CD14-positive monocyte (primary cell): ENCODE measurements at regions not wholly inside any gene's neighbourhood (a gene's known extent, or its start where the extent isn't known, plus 50 kb on each side); places are given as distances from the start of the nearest gene placed in this dataset.

Experiments
- DNase-seq, 3 donors: peaks; one replicate each; pipeline ENCODE4 v3.0.0-alpha.2; 2011 to 2022
- H2AFZ ChIP-seq: 2 replicates; pipeline ENCODE4 v1.6.0; 2012; ENCODE audit warnings: mild to moderate bottlenecking, low read depth, low read length, inconsistent platforms; ENCODE audit not compliant: insufficient read depth, poor library complexity, severe bottlenecking
- H3K27ac ChIP-seq, 2 donors: 1 replicate in 1 of 2; 2 replicates in 1 of 2; pipeline ENCODE4 v1.5.1; 2012 to 2013; ENCODE audit warnings: low read length in 2 of 2, control low read depth in 1 of 2, inconsistent platforms in 1 of 2, low read depth in 1 of 2, mild to moderate bottlenecking in 1 of 2
- H3K27me3 ChIP-seq, 2 donors: one replicate each; pipeline versions ENCODE4 v1.6.0 to v1.6.1; 2011 to 2013; ENCODE audit warnings: low read length in 2 of 2; ENCODE audit not compliant: control insufficient read depth in 2 of 2, insufficient read depth in 2 of 2
- H3K36me3 ChIP-seq, 2 donors: replicated peaks in 1 of 2; 1 replicate in 1 of 2; 2 replicates in 1 of 2; pipeline versions ENCODE4 v1.5.1 to v1.6.1; 2012 to 2013; ENCODE audit warnings: low read length in 2 of 2, control low read depth in 1 of 2, inconsistent platforms in 1 of 2, mild to moderate bottlenecking in 1 of 2; ENCODE audit not compliant: insufficient read depth in 2 of 2, control insufficient read depth in 1 of 2
- H3K4me1 ChIP-seq, 2 donors: 1 replicate in 1 of 2; 2 replicates in 1 of 2; pipeline versions ENCODE4 v1.5.1 to v1.6.1; 2012 to 2013; ENCODE audit warnings: low read length in 2 of 2, control low read depth in 1 of 2, inconsistent platforms in 1 of 2, mild to moderate bottlenecking in 1 of 2, moderate library complexity in 1 of 2; ENCODE audit not compliant: insufficient read depth in 2 of 2, control insufficient read depth in 1 of 2
- H3K4me2 ChIP-seq: replicated peaks from 2 replicates; pipeline ENCODE3; 2012; ENCODE audit warnings: low read length, moderate library complexity, mild to moderate bottlenecking; ENCODE audit not compliant: poor library complexity, severe bottlenecking; ENCODE audit errors: extremely low read depth
- H3K4me3 ChIP-seq, 3 experiments: fragments of 200-600 bp in 1 of 3; sonication (generic) in 1 of 3; replicated peaks in 1 of 3; 1 replicate in 2 of 3; 2 replicates in 1 of 3; pipeline ENCODE4 v1.5.1; 2011 to 2013; ENCODE audit warnings: low read length in 3 of 3, mild to moderate bottlenecking in 3 of 3, control low read depth in 2 of 3, low read depth in 2 of 3, inconsistent platforms in 1 of 3, moderate library complexity in 1 of 3
- H3K79me2 ChIP-seq: 2 replicates; pipeline ENCODE4 v1.6.0; 2012; ENCODE audit warnings: mild to moderate bottlenecking, control low read depth, inconsistent platforms, low read length, moderate library complexity; ENCODE audit not compliant: insufficient read depth
- H3K9ac ChIP-seq: 2 replicates; pipeline ENCODE4 v1.6.0; 2017; ENCODE audit warnings: low read length, mild to moderate bottlenecking; ENCODE audit not compliant: insufficient read depth, poor library complexity, severe bottlenecking
- H3K9me3 ChIP-seq, 2 donors: replicated peaks in 1 of 2; 1 replicate in 1 of 2; 2 replicates in 1 of 2; pipeline versions ENCODE4 v1.5.1 to v1.6.1; 2012 to 2013; ENCODE audit warnings: low read length in 2 of 2, control low read depth in 1 of 2; ENCODE audit not compliant: control insufficient read depth in 1 of 2, insufficient read depth in 1 of 2
- H4K20me1 ChIP-seq: 2 replicates; pipeline ENCODE4 v1.6.0; 2012; ENCODE audit warnings: mild to moderate bottlenecking, low read length, control low read depth, moderate library complexity; ENCODE audit not compliant: insufficient read depth
- H3K27ac Mint-ChIP-seq, 7 donors: one replicate each; pipeline ENCODE4 v1.8.0; 2020; ENCODE audit warnings: mild to moderate bottlenecking in 7 of 7, mixed read lengths in 7 of 7, moderate library complexity in 6 of 7, inconsistent platforms in 2 of 7
- H3K27me3 Mint-ChIP-seq, 3 donors: one replicate each; pipeline ENCODE4 v1.8.0; 2021 to 2022; ENCODE audit warnings: low read depth in 3 of 3, mild to moderate bottlenecking in 3 of 3, mixed read lengths in 3 of 3, moderate library complexity in 3 of 3, inconsistent platforms in 1 of 3
- H3K36me3 Mint-ChIP-seq, 2 donors: one replicate each; pipeline ENCODE4 v1.8.0; 2020; ENCODE audit warnings: mixed read lengths in 2 of 2, inconsistent platforms in 1 of 2, mild to moderate bottlenecking in 1 of 2
- H3K4me1 Mint-ChIP-seq: one replicate; pipeline ENCODE4 v1.8.0; 2020; ENCODE audit warnings: mild to moderate bottlenecking, mixed read lengths
- H3K4me3 Mint-ChIP-seq, 2 donors: one replicate each; pipeline ENCODE4 v1.8.0; 2020; ENCODE audit warnings: mild to moderate bottlenecking in 2 of 2, mixed read lengths in 2 of 2, moderate library complexity in 1 of 2
- H3K9me3 Mint-ChIP-seq, 7 donors: one replicate each; pipeline ENCODE4 v1.8.0; 2020 to 2022; ENCODE audit warnings: mixed read lengths in 7 of 7, mild to moderate bottlenecking in 6 of 7, moderate library complexity in 6 of 7, inconsistent platforms in 2 of 7
- WGBS: methylation state at CpG from one replicate; pipeline ENCODE4 v1.1.5; 2013; ENCODE audit warnings: missing lambda C conversion rate; ENCODE audit not compliant: insufficient coverage; 5-methylcytosine and 5-hydroxymethylcytosine counted together
- intact Hi-C, 2 donors: fragments of 100-400 bp; cut with micrococcal nuclease; formaldehyde crosslinking; loops; one replicate each; pipeline versions ENCODE4 v1.15.0 to v1.15.1; 2023
- TF ChIP-seq, protein P1 (sequence below): fragments of 200-600 bp; IDR thresholded peaks from one replicate; pipeline ENCODE4 v1.8.0; 2022; ENCODE audit warnings: antibody characterized with exemption, mild to moderate bottlenecking

DNA sequence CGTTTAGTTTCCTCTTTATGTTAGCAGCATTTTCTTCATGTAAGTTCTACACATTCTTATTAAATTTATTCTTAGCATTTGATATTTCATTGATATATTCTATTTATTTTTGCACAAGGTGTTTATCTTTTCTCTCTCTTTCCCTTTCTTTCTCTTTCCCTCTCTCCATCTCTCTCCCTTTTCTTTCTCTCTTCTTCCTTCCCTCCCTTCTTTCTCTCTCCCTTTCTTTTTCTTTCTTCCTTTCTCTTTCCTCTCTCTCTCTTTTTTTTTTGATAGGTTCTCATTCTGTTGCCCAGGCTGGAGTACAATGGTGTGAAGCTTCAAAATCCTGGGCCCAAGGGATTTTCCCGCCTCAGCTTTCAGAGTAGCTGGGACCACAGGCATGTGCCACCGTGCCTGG is 176.4 kb downstream of the AXIN2 start:
- TF ChIP-seq, protein P1, sequence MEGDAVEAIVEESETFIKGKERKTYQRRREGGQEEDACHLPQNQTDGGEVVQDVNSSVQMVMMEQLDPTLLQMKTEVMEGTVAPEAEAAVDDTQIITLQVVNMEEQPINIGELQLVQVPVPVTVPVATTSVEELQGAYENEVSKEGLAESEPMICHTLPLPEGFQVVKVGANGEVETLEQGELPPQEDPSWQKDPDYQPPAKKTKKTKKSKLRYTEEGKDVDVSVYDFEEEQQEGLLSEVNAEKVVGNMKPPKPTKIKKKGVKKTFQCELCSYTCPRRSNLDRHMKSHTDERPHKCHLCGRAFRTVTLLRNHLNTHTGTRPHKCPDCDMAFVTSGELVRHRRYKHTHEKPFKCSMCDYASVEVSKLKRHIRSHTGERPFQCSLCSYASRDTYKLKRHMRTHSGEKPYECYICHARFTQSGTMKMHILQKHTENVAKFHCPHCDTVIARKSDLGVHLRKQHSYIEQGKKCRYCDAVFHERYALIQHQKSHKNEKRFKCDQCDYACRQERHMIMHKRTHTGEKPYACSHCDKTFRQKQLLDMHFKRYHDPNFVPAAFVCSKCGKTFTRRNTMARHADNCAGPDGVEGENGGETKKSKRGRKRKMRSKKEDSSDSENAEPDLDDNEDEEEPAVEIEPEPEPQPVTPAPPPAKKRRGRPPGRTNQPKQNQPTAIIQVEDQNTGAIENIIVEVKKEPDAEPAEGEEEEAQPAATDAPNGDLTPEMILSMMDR: no peak
- H3K27me3 Mint-ChIP-seq: peaks cover 2 to 4% (median 4%) of the 10 kb centered on the region in 3 donors
- no peaks in the 10 kb centered on the region for H3K4me1 ChIP-seq
- H3K9me3 Mint-ChIP-seq: peaks cover 2 to 24% (median 10%) of the 10 kb centered on the region in 7 donors
- WGBS: 100% methylated on average over 1 of the region's 3 CpGs
- H2AFZ ChIP-seq: no peak overlapping the region
- H3K4me2 ChIP-seq: no peak overlapping the region
- no peak overlapping the region for H3K4me3 ChIP-seq
- H3K27ac ChIP-seq: no peak overlapping the region
- H3K27me3 ChIP-seq: no peaks in the 10 kb centered on the region
- H3K9ac ChIP-seq: no peak overlapping the region
- intact Hi-C loops: no loop called here
- H3K4me1 Mint-ChIP-seq: no peaks in the 10 kb centered on the region
- H3K4me3 Mint-ChIP-seq: no peak overlapping the region
- H3K9me3 ChIP-seq: peaks cover 0 to 3% of the 10 kb centered on the region in 2 donors
- H3K27ac Mint-ChIP-seq: no peak overlapping the region
- no peak for DNase-seq
- H3K36me3 ChIP-seq: no peaks in the 10 kb centered on the region
- H4K20me1 ChIP-seq: no peaks in the 10 kb centered on the region
- H3K36me3 Mint-ChIP-seq: no peaks in the 10 kb centered on the region
- H3K79me2 ChIP-seq: no peaks in the 10 kb centered on the region

DNA sequence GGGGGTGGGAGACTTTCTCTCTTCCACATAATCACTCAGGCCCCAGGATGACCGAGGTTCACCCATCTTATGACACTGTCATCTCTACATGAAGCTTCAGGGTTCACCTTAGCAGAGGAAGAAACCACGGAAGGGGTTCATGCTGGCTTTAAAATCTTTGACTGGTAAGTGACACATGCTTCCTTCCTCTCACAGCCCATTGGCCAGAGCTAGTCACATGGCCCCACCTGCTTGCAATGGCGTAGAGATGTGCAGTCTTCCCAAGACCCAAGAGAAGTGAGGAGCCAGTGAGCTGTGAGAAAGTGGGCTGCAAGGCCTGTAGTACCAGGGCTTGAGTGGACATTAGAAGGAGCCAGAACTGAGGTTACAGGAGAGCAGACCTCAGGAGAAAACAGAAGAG is 180.3 kb downstream of the AXIN2 start:
- H2AFZ ChIP-seq: no peak overlapping the region
- peaks cover 2 to 6% (median 2%) of the 10 kb centered on the region in 3 donors for H3K27me3 Mint-ChIP-seq
- H3K9ac ChIP-seq: no peak overlapping the region
- TF ChIP-seq, protein P1: no peak
- H3K36me3 ChIP-seq: no peaks in the 10 kb centered on the region
- H3K4me3 ChIP-seq: no peak overlapping the region
- H3K4me1 Mint-ChIP-seq: no peaks in the 10 kb centered on the region
- H3K27ac ChIP-seq: no peak overlapping the region
- no peak overlapping the region for H3K4me2 ChIP-seq
- no peaks in the 10 kb centered on the region for H3K79me2 ChIP-seq
- no peaks in the 10 kb centered on the region for H4K20me1 ChIP-seq
- no peaks in the 10 kb centered on the region for H3K27me3 ChIP-seq
- no peak overlapping the region for H3K4me3 Mint-ChIP-seq
- H3K27ac Mint-ChIP-seq: no peak overlapping the region
- H3K9me3 Mint-ChIP-seq: peaks cover 4 to 16% (median 7%) of the 10 kb centered on the region in 7 donors
- DNase-seq: no peak
- intact Hi-C loops: no loop called here
- no peaks in the 10 kb centered on the region for H3K4me1 ChIP-seq
- no peaks in the 10 kb centered on the region for H3K36me3 Mint-ChIP-seq
- H3K9me3 ChIP-seq: peaks cover 0 to 5% of the 10 kb centered on the region in 2 donors
- 63% methylated on average over 3 of the region's 3 CpGs for WGBS
